Hepatocyte (in vitro differentiated cells): ENCODE measurements at regions not wholly inside any gene's neighbourhood (a gene's known extent, or its start where the extent isn't known, plus 50 kb on each side); places are given as distances from the start of the nearest gene placed in this dataset.

Experiments
- DNase-seq: peaks from one replicate; pipeline ENCODE4 v3.0.0-alpha.2; 2016; ENCODE audit warnings: low spot score
- H2AFZ ChIP-seq: fragments of 200-600 bp; sonication (generic); 2 replicates; pipeline ENCODE4 v1.6.0; 2016; ENCODE audit warnings: antibody characterized with exemption, mild to moderate bottlenecking
- H3K27ac ChIP-seq: fragments of 200-600 bp; sonication (generic); 2 replicates; pipeline ENCODE4 v1.5.1; 2016; ENCODE audit warnings: mild to moderate bottlenecking
- H3K27me3 ChIP-seq: fragments of 200-600 bp; sonication (generic); 2 replicates; pipeline ENCODE4 v1.6.1; 2016
- H3K36me3 ChIP-seq: fragments of 200-600 bp; sonication (generic); replicated peaks from 2 replicates; pipeline ENCODE4 v1.5.1; 2016; ENCODE audit warnings: low read depth; ENCODE audit not compliant: insufficient read depth
- H3K4me1 ChIP-seq: fragments of 200-600 bp; sonication (generic); 2 replicates; pipeline ENCODE4 v1.5.1; 2016; ENCODE audit warnings: mild to moderate bottlenecking, moderate library complexity; ENCODE audit not compliant: insufficient read depth
- H3K4me2 ChIP-seq: fragments of 200-600 bp; sonication (generic); 2 replicates; pipeline ENCODE4 v1.6.0; 2016
- H3K4me3 ChIP-seq: fragments of 200-600 bp; sonication (generic); 2 replicates; pipeline ENCODE4 v1.5.1; 2016; ENCODE audit warnings: mild to moderate bottlenecking
- H3K79me2 ChIP-seq: fragments of 200-600 bp; sonication (generic); 2 replicates; pipeline ENCODE4 v1.6.0; 2017; ENCODE audit warnings: mild to moderate bottlenecking
- H3K9me2 ChIP-seq: fragments of 200-600 bp; sonication (generic); replicated peaks from 2 replicates; pipeline ENCODE4 v1.6.0; 2017; ENCODE audit warnings: mild to moderate bottlenecking; ENCODE audit not compliant: insufficient read depth
- H3K9me3 ChIP-seq: fragments of 200-600 bp; sonication (generic); 2 replicates; pipeline ENCODE4 v1.5.1; 2016; ENCODE audit warnings: low read depth, mild to moderate bottlenecking
- H4K20me1 ChIP-seq: fragments of 200-600 bp; sonication (generic); 2 replicates; pipeline ENCODE4 v1.6.0; 2016; ENCODE audit warnings: mild to moderate bottlenecking; ENCODE audit not compliant: insufficient read depth, poor library complexity, severe bottlenecking
- CTCF ChIP-seq: fragments of 200-600 bp; sonication (generic); IDR thresholded peaks from 2 replicates; pipeline ENCODE4 v1.5.1; 2016; ENCODE audit warnings: antibody characterized with exemption, mild to moderate bottlenecking; ENCODE audit not compliant: poor library complexity
- EZH2 ChIP-seq: fragments of 200-600 bp; sonication (generic); IDR thresholded peaks from 2 replicates; pipeline ENCODE4 v1.6.1; 2016; ENCODE audit warnings: antibody characterized with exemption, mild to moderate bottlenecking, borderline replicate concordance
- EZH2phosphoT487 ChIP-seq: fragments of 200-600 bp; sonication (generic); IDR thresholded peaks from one replicate; pipeline ENCODE4 v1.6.1; 2018; ENCODE audit warnings: antibody characterized with exemption, mild to moderate bottlenecking, low read depth, moderate library complexity; ENCODE audit not compliant: unreplicated experiment, severe bottlenecking
- WGBS: methylation state at CpG from one replicate; pipeline ENCODE4 v1.1.6; 2016; ENCODE audit warnings: low lambda C conversion rate; ENCODE audit errors: missing lambda C conversion rate; 5-methylcytosine and 5-hydroxymethylcytosine counted together

GRCh38 chr2:19843992-19844515 is 57.7 kb downstream of the TTC32 start:
- TF ChIP-seq EZH2phosphoT487 (no peak), EZH2 (no peak), CTCF (no peak)
- WGBS = 94% methylated on average over 2 of the region's 2 CpGs
- no peaks in the 10 kb centered on the region for H3K36me3 ChIP-seq

GRCh38 chr2:19841918-19842693 is 59.7 kb downstream of the TTC32 start:
- no peaks in the 10 kb centered on the region for H3K9me3 ChIP-seq
- H3K9me2 ChIP-seq = no peaks in the 10 kb centered on the region
- H3K27me3 ChIP-seq = no peaks in the 10 kb centered on the region
- H2AFZ ChIP-seq = no peak overlapping the region
- TF ChIP-seq EZH2 (no peak), CTCF (no peak), EZH2phosphoT487 (no peak)
- no peaks in the 10 kb centered on the region for H3K36me3 ChIP-seq
- H3K27ac ChIP-seq = no peak overlapping the region
- no peak overlapping the region for H3K4me2 ChIP-seq
- H3K4me1 ChIP-seq = no peaks in the 10 kb centered on the region
- H3K79me2 ChIP-seq = no peaks in the 10 kb centered on the region
- WGBS = 87% methylated on average over 9 of the region's 9 CpGs
- no peaks in the 10 kb centered on the region for H4K20me1 ChIP-seq
- DNase-seq = no peak
- no peak overlapping the region for H3K4me3 ChIP-seq

More at GRCh38 chr2:19843992-19844515, 57.7 kb downstream of the TTC32 start:
- H2AFZ ChIP-seq = no peak overlapping the region
- H3K4me1 ChIP-seq = no peaks in the 10 kb centered on the region
- H3K4me3 ChIP-seq = no peak overlapping the region
- H3K9me3 ChIP-seq = no peaks in the 10 kb centered on the region
- DNase-seq = no peak
- H4K20me1 ChIP-seq = no peaks in the 10 kb centered on the region
- H3K27ac ChIP-seq = no peak overlapping the region
- H3K9me2 ChIP-seq = no peaks in the 10 kb centered on the region
- H3K27me3 ChIP-seq = no peaks in the 10 kb centered on the region
- H3K4me2 ChIP-seq = no peak overlapping the region
- no peaks in the 10 kb centered on the region for H3K79me2 ChIP-seq

GRCh38 chr2:19839438-19839837 is 62.3 kb downstream of the TTC32 start:
- H4K20me1 ChIP-seq = no peaks in the 10 kb centered on the region
- H3K4me1 ChIP-seq = no peaks in the 10 kb centered on the region
- H3K79me2 ChIP-seq = no peaks in the 10 kb centered on the region
- WGBS = 95% methylated on average over 8 of the region's 8 CpGs
- H3K27ac ChIP-seq = no peak overlapping the region
- TF ChIP-seq EZH2 = no peak
- TF ChIP-seq CTCF = no peak
- no peak for TF ChIP-seq EZH2phosphoT487
- no peak overlapping the region for H3K4me2 ChIP-seq
- H3K27me3 ChIP-seq = no peaks in the 10 kb centered on the region
- no peaks in the 10 kb centered on the region for H3K36me3 ChIP-seq
- H2AFZ ChIP-seq = no peak overlapping the region
- H3K9me3 ChIP-seq = no peaks in the 10 kb centered on the region
- DNase-seq = no peak
- H3K9me2 ChIP-seq = no peaks in the 10 kb centered on the region
- no peak overlapping the region for H3K4me3 ChIP-seq
